Left kidney (tissue), 1 donor: ENCODE measurements at regions not wholly inside any gene's neighbourhood (a gene's known extent, or its start where the extent isn't known, plus 50 kb on each side); places are given as distances from the start of the nearest gene placed in this dataset.
"Not testable (repeated sequence)": the region's sequence is repeated elsewhere in the genome, so short reads cannot be mapped to it uniquely, and the experiment has no call there.

ENCODE experiments used
- DNase-seq: peaks from one replicate; pipeline ENCODE4 v3.0.0-alpha.2; 2013

- DNase-seq, result no peak
These were observed 54.0 kb downstream of the MAP10 start for GRCh38 chr1:232859216-232859615.

DNA sequence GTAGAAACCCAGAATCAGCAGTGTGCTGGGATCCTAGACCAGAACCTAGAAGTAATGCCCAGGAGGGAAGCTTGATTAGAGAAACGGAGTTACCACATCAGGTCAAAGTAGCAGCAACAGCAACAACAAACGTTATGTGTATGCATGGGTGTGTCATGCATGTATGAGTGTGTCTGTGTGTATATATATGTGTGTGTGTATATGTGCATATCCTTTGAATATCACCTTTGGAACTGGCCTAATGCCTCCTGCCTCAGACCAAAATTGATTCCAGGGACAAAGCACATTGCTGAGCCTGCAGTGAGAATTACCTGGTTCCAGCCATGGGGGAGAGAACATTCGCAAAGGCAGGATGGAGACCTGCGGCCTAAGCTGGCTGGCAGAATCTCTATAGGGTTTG is 55.9 kb downstream of the MAP10 start:
- no peak for DNase-seq

DNA sequence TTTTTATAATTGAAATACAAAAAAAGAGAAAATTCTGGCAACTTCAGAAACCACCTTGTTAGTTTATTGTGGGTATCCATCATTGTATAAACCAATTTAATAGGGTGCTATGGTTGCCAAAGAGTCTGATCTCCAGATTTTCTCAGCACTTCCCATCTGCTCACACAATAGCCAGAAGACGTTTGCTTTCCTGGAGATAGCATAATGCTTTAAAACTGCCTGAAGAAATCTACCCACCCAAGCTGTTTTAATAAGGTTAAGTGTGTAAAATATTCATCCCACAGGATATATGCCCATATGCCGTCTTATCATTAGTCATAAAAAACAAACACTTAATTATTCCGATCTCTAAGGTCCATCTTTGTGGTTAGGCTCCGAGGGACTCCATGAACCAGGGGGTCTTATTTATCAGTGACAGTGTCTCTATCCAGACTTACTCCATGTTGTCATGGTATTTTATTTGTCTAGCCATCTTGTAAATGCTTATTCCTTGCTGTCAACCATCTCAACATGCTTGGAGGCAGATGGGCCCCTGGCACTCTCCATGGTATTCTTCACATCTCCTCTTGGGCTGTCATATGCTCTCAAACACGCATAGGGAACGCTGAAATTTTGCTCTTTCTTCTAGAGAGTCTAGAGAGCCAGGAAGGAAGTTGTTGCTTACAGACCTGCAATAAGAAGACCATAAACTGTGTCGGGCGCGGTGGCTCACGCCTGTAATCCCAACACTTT is 58.5 kb downstream of the MAP10 start:
- DNase-seq, result no peak

- DNase-seq, result no peak
These were observed 60.1 kb downstream of the MAP10 start for GRCh38 chr1:232865102-232865931.

DNA sequence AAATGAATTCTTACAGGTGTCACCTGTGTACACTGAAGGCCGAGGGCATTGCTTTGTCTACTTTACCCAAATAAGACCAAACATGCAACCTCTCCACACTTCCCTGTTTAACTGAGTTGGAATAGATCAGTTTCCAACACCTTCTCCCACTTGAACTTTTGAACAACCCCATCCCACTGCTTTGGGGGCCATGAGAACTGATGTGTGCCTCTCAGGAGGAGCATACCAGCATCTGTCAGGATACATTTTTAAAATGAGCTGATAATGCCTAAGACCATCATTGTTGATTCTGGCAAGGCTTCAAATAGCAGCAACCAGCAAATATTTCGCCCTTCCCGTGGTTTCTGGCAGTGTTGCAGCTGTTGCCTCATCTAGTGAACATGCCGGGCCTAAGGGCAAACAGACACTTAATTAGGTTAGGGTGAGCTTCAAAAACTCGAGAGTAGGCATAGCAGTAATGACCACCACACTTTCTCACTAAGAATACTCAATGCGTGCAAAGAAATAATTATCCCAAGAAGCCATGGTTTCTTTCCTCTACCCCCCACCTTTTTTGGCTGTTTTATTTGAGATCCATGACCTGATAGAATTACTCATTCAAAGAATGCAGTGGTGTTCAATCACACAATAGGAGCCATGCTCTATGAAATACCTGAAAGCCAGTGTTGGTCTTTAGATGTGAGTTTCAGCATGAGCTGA is 63.7 kb downstream of the MAP10 start:
- DNase-seq, result no peak

- DNase-seq, result not testable (repeated sequence)
These were observed 66.2 kb downstream of the MAP10 start for GRCh38 chr1:232871291-232871969.

DNA sequence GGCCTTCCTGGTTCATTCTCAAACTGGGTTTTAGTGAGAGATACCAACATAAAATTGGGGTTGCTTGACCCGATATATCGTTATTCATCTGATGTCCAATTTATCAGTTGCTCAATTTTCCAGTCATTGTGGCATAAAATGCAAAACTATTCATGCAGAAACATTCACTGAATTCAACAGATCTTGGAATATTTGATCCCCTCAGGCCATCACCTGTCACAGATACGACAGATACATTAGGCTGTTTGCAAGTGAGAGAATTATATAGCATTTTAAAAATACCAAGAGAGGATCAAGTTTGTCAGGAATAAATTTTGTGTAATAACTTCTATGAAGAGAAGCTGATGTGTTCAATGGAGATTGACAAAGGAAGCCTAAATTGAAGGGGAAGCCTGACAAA is 67.1 kb downstream of the MAP10 start:
- DNase-seq, result no peak

GRCh38 chr1:232872738-232873137 is 67.5 kb downstream of the MAP10 start:
- no peak for DNase-seq

DNA sequence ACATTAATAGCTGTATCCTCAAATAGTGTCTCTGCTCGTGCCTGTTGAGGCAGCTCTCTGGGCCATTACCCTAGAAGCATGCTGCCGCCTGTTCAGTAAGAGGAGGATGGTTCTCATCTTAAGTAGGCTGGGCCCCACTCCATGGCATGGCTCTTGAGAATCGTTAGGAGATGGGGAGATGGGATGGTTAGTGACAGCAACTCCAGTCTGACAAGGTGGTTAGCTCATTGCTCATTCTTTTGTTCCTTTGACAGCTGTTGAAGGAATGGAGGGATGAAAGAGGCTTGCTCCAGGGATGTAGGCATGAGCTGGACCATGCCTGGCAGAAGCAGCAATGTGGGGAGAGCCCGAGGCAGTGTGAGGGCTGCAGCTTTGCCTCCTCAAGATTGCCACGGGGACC is 68.2 kb downstream of the MAP10 start:
- DNase-seq, result no peak

DNA sequence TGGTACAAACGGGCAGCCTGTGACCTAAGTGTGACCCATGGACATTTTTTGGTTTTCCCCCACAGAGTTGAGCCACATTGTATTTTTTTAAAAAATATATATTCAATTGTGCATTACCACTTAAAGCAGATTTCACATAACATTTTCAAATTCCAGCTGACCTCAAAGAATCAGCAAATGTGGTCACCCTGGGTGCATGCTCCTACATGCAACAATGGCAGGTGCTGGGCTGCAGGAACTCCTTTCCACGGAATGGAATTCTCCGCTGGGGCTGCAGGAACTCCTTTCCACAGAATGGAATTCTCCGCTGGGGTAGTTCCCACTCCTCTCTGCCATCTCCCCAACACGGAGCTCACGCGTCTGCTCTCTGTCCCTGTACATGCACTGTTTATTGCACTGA is 68.7 kb downstream of the MAP10 start:
- DNase-seq, result no peak

DNA sequence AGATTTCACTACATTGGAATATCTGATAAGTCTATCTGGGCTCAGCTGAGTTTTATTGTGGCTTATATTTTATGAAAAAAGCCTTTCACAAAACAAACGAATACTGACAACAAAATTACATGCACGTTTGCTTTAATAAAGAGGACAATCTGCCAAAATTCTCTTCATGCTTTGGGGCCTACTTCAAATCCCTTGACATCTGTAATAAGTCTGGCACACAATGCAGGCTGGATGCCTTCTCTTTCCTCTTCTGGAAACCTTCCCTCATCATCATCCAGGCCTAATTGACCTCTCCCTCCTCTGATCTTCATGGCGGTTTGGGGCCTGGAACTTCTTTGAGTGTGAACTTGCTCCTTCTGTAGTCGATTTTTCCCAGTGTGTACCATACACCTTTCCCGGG is 70.3 kb downstream of the MAP10 start:
- DNase-seq, result no peak

DNA sequence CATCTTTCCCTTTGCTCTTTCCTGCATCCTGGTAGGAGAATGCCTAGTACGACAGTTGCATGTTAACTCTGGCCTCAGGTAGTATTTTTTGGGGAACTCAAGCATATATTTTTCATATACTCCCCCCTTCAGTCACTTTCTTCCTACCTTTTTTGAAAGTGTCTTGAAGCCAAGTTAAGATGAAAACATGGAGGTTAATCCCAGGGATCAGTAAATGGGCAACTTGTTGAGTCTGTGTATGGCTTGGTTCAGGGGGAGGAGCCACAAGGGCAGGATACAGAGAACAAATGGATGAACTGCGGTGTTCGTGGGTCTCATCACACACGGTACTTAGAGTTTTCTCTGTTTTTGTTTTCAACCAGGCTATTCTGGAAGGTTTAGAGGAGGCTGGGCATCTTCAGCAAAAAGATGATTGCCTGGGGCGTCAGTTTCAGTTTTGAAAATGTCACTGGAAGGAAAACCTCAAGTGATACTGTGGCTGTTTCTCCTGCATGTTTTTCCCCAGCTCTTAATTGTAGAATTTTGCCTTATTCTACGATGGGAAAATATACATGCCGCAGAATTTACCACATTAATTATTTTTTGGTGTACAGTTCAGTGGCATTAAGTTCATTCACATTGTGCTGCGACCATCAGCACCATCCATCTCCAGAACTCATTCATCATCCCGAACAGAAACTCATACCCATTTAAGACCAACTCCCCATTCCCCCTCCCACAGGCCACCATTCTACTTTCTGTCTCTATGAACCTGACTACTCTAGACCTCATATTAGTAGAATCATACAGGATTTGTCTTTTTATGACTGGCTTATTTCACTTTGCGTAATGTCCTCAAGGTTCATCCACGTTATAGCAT is 71.5 kb downstream of the MAP10 start:
- DNase-seq, result no peak

- DNase-seq, result no peak
These were observed 72.3 kb downstream of the MAP10 start for GRCh38 chr1:232877365-232878028.

GRCh38 chr1:232878086-232878485 is 72.3 kb upstream of the NTPCR start:
- DNase-seq, result peak; percentile 74

GRCh38 chr1:232880354-232880753 is 70.1 kb upstream of the NTPCR start:
- DNase-seq, result no peak

- DNase-seq, result no peak
These were observed 66.3 kb upstream of the NTPCR start for GRCh38 chr1:232883992-232884661.

GRCh38 chr1:232886271-232886670 is 64.1 kb upstream of the NTPCR start:
- no peak for DNase-seq

GRCh38 chr1:232890340-232890943 is 60.0 kb upstream of the NTPCR start:
- no peak for DNase-seq

DNA sequence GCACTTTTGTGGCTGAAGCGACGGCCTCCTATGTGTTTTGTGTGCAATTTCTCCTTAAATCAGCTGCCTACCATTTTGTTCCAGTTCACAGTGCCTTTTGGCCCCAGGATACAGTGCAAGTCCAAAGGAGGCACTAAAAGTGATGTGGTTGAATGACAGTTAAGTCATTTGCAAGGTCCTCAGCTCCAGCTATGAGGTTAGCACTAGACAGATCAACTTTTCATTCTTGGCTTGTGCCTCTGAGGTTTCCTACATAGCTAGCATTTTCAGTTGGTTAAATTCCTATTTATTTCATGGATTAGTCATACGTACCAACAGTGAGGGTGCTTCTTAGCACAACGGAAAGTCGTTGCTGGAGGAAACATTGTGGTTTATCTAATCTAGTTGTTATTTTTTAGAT is 59.3 kb upstream of the NTPCR start:
- no peak for DNase-seq
